Peyer's patch (tissue), 4 donors: ENCODE measurements at regions not wholly inside any gene's neighbourhood (a gene's known extent, or its start where the extent isn't known, plus 50 kb on each side); places are given as distances from the start of the nearest gene placed in this dataset.
"Not testable (repeated sequence)": the region's sequence is repeated elsewhere in the genome, so short reads cannot be mapped to it uniquely, and the experiment has no call there.

Experiments used
- POLR2A ChIP-seq, 2 donors: fragments of 450-650 bp; IDR thresholded peaks; one replicate each; pipeline ENCODE4 v1.5.1; 2017; ENCODE audit warnings: antibody characterized with exemption in 2 of 2, mild to moderate bottlenecking in 2 of 2, moderate library complexity in 2 of 2
- TF ChIP-seq, protein P1 (sequence below), 6 experiments: fragments of 450-650 bp in 4 of 6; fragments of 200-600 bp in 2 of 6; sonication (generic) in 1 of 6; IDR thresholded peaks; one replicate each; pipeline ENCODE4 v1.5.1; 2017 to 2019; ENCODE audit warnings: antibody characterized with exemption in 6 of 6, mild to moderate bottlenecking in 3 of 6, moderate library complexity in 1 of 6

DNA sequence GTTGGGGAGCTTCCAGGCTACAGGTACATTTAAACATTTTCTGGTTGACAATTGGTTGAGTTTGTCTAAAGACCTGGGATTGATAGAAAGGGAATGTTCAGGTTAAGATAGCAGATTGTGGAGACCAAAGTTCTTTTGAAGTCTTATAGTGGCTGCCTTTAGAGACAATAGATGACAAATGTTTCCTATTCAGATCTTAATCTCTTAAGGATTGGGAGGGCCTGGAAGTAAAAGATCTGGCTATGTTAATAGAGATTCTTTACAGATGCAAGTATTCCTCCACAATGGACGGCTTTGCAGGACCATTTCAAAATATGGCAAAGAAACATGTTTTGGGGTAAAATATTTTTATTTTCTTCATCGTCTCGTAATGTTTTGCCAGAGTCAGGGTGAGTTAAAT lies 128.7 kb upstream of the TSC22D1 start:
- TF ChIP-seq, protein P1, sequence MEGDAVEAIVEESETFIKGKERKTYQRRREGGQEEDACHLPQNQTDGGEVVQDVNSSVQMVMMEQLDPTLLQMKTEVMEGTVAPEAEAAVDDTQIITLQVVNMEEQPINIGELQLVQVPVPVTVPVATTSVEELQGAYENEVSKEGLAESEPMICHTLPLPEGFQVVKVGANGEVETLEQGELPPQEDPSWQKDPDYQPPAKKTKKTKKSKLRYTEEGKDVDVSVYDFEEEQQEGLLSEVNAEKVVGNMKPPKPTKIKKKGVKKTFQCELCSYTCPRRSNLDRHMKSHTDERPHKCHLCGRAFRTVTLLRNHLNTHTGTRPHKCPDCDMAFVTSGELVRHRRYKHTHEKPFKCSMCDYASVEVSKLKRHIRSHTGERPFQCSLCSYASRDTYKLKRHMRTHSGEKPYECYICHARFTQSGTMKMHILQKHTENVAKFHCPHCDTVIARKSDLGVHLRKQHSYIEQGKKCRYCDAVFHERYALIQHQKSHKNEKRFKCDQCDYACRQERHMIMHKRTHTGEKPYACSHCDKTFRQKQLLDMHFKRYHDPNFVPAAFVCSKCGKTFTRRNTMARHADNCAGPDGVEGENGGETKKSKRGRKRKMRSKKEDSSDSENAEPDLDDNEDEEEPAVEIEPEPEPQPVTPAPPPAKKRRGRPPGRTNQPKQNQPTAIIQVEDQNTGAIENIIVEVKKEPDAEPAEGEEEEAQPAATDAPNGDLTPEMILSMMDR (IDR thresholded peaks at IDR 0.05) = not testable (repeated sequence)
- not testable (repeated sequence) for TF ChIP-seq POLR2A (IDR thresholded peaks at IDR 0.05)
